HUES64 (cell line): ENCODE measurements at regions not wholly inside any gene's neighbourhood (a gene's known extent, or its start where the extent isn't known, plus 50 kb on each side); places are given as distances from the start of the nearest gene placed in this dataset.
A peak's percentile ranks its signal among the peaks of the same experiment; 100 is the strongest.
"Not testable (repeated sequence)": the region's sequence is repeated elsewhere in the genome, so short reads cannot be mapped to it uniquely, and the experiment has no call there.

ENCODE experiments used
- H3K27ac ChIP-seq: 2 replicates; pipeline ENCODE4 v1.7.0; 2013; ENCODE audit warnings: low read depth, low read length, inconsistent platforms
- H3K27me3 ChIP-seq: 2 replicates; pipeline ENCODE4 v1.6.1; 2013; ENCODE audit warnings: mild to moderate bottlenecking, low read length; ENCODE audit not compliant: insufficient read depth
- H3K36me3 ChIP-seq: 2 replicates; pipeline ENCODE4 v1.6.1; 2013; ENCODE audit warnings: mild to moderate bottlenecking, low read length; ENCODE audit not compliant: insufficient read depth
- H3K4me1 ChIP-seq: 2 replicates; pipeline ENCODE4 v1.6.1; 2013; ENCODE audit warnings: mild to moderate bottlenecking, low read length, moderate library complexity; ENCODE audit not compliant: insufficient read depth
- H3K4me3 ChIP-seq: 2 replicates; pipeline ENCODE4 v1.5.1; 2013; ENCODE audit warnings: mild to moderate bottlenecking, low read length, moderate library complexity
- H3K9ac ChIP-seq: 2 replicates; pipeline ENCODE4 v1.6.1; 2013; ENCODE audit warnings: mild to moderate bottlenecking, low read depth, low read length
- H3K9me3 ChIP-seq: 2 replicates; pipeline ENCODE4 v1.6.1; 2013; ENCODE audit warnings: low read depth, low read length; ENCODE audit not compliant: insufficient read depth
- WGBS: fragments of 150-250, 120-280 bp; methylation state at CpG from one replicate; pipeline ENCODE4 v1.1.7; 2013; ENCODE audit warnings: missing lambda C conversion rate; 5-methylcytosine and 5-hydroxymethylcytosine counted together

- no peak overlapping the region for H3K27ac ChIP-seq
- H3K27me3 ChIP-seq = no peaks in the 10 kb centered on the region
- no peaks in the 10 kb centered on the region for H3K36me3 ChIP-seq
- H3K9ac ChIP-seq = no peak overlapping the region
- 97% methylated on average over 3 of the region's 3 CpGs for WGBS
- H3K9me3 ChIP-seq = peaks cover 12% of the 10 kb centered on the region
- H3K4me1 ChIP-seq = no peaks in the 10 kb centered on the region
- H3K4me3 ChIP-seq = no peak overlapping the region
These were observed 614.3 kb upstream of the MIS18BP1 start for GRCh38 chr14:45867046-45867894.

- 82% methylated on average over 2 of the region's 2 CpGs for WGBS
- H3K9ac ChIP-seq = no peak overlapping the region
- no peaks in the 10 kb centered on the region for H3K27me3 ChIP-seq
- H3K9me3 ChIP-seq = no peaks in the 10 kb centered on the region
- no peak overlapping the region for H3K4me3 ChIP-seq
- no peaks in the 10 kb centered on the region for H3K36me3 ChIP-seq
- no peaks in the 10 kb centered on the region for H3K4me1 ChIP-seq
- no peak overlapping the region for H3K27ac ChIP-seq
These were observed 585.6 kb upstream of the MIS18BP1 start for GRCh38 chr14:45838597-45838996.

GRCh38 chr14:45819107-45819506 is 566.1 kb upstream of the MIS18BP1 start:
- Histone ChIP-seq H3K9me3 (no peaks in the 10 kb centered on the region), H3K27ac (no peak overlapping the region), H3K36me3 (no peaks in the 10 kb centered on the region), H3K4me3 (no peak overlapping the region), H3K27me3 (no peaks in the 10 kb centered on the region), H3K4me1 (no peaks in the 10 kb centered on the region), H3K9ac (no peak overlapping the region)
- 100% methylated on average over 1 of the region's 2 CpGs for WGBS

- WGBS = 91% methylated on average over 2 of the region's 2 CpGs
- Histone ChIP-seq H3K9me3 (no peaks in the 10 kb centered on the region), H3K27me3 (no peaks in the 10 kb centered on the region), H3K9ac (no peak overlapping the region), H3K4me1 (0 out of 2 replicates have a peak, but pooled peaks cover 14% of the 10 kb centered on the region), H3K36me3 (no peaks in the 10 kb centered on the region), H3K4me3 (no peak overlapping the region), H3K27ac (no peak overlapping the region)
These were observed 558.2 kb upstream of the MIS18BP1 start for GRCh38 chr14:45811155-45811554.

- Histone ChIP-seq H3K36me3 (no peaks in the 10 kb centered on the region), H3K9me3 (no peaks in the 10 kb centered on the region), H3K27me3 (no peaks in the 10 kb centered on the region), H3K27ac (peak overlapping the region; percentile 4; the same call in 1 of the 2 replicates), H3K9ac (0 out of 2 replicates have a peak overlapping the region, but pooled peaks have one; percentile 35), H3K4me3 (no peak overlapping the region), H3K4me1 (0 out of 2 replicates have a peak, but pooled peaks cover 14% of the 10 kb centered on the region)
- WGBS = 72% methylated on average over 3 of the region's 3 CpGs
These were observed 557.3 kb upstream of the MIS18BP1 start for GRCh38 chr14:45810152-45810872.

GRCh38 chr14:45807178-45807899 is 554.3 kb upstream of the MIS18BP1 start:
- Histone ChIP-seq H3K4me3 (no peak overlapping the region), H3K27me3 (no peaks in the 10 kb centered on the region), H3K9me3 (no peaks in the 10 kb centered on the region), H3K36me3 (no peaks in the 10 kb centered on the region), H3K4me1 (0 out of 2 replicates have a peak, but pooled peaks cover 14% of the 10 kb centered on the region), H3K9ac (no peak overlapping the region), H3K27ac (no peak overlapping the region)
- WGBS = 89% methylated on average over 4 of the region's 5 CpGs

GRCh38 chr14:45799511-45799910 is 546.5 kb upstream of the MIS18BP1 start:
- Histone ChIP-seq H3K4me1 (no peaks in the 10 kb centered on the region), H3K9me3 (no peaks in the 10 kb centered on the region), H3K36me3 (no peaks in the 10 kb centered on the region), H3K9ac (no peak overlapping the region), H3K27me3 (no peaks in the 10 kb centered on the region), H3K27ac (no peak overlapping the region), H3K4me3 (no peak overlapping the region)
- WGBS = 97% methylated on average over 2 of the region's 2 CpGs

- Histone ChIP-seq H3K9me3 (no peaks in the 10 kb centered on the region), H3K9ac (no peak overlapping the region), H3K27me3 (no peaks in the 10 kb centered on the region), H3K27ac (no peak overlapping the region), H3K36me3 (no peaks in the 10 kb centered on the region), H3K4me3 (no peak overlapping the region), H3K4me1 (no peaks in the 10 kb centered on the region)
- WGBS = 92% methylated on average over 3 of the region's 3 CpGs
These were observed 545.7 kb upstream of the MIS18BP1 start for GRCh38 chr14:45798659-45799058.

GRCh38 chr14:45796006-45796405 is 543.0 kb upstream of the MIS18BP1 start:
- not testable (repeated sequence) for H3K27ac ChIP-seq, H3K9me3 ChIP-seq, H3K27me3 ChIP-seq, H3K36me3 ChIP-seq, H3K4me1 ChIP-seq, H3K9ac ChIP-seq
- H3K4me3 ChIP-seq = 0 out of 2 replicates have a peak overlapping the region, but pooled peaks have one; percentile 21
- WGBS = 82% methylated on average over 8 of the region's 8 CpGs

GRCh38 chr14:45793081-45793480 is 540.1 kb upstream of the MIS18BP1 start:
- Histone ChIP-seq H3K9ac (no peak overlapping the region), H3K4me1 (no peaks in the 10 kb centered on the region), H3K27me3 (no peaks in the 10 kb centered on the region), H3K36me3 (no peaks in the 10 kb centered on the region), H3K9me3 (peaks cover 21% of the 10 kb centered on the region), H3K4me3 (no peak overlapping the region), H3K27ac (no peak overlapping the region)
- WGBS = 92% methylated on average over 4 of the region's 4 CpGs

- Histone ChIP-seq H3K4me3 (no peak overlapping the region), H3K27ac (no peak overlapping the region), H3K27me3 (no peaks in the 10 kb centered on the region), H3K36me3 (no peaks in the 10 kb centered on the region), H3K4me1 (no peaks in the 10 kb centered on the region), H3K9ac (no peak overlapping the region), H3K9me3 (peaks cover 43% of the 10 kb centered on the region)
- no CpG with 5 or more reads among the region's 1 CpG for WGBS
These were observed 537.3 kb upstream of the MIS18BP1 start for GRCh38 chr14:45790293-45790692.
